ENCODE measurements at regions not wholly inside any gene's neighbourhood (a gene's known extent, or its start where the extent isn't known, plus 50 kb on each side); places are given as distances from the start of the nearest gene placed in this dataset.
A peak's percentile ranks its signal among the peaks of the same experiment; 100 is the strongest.
"Not testable (repeated sequence)": the region's sequence is repeated elsewhere in the genome, so short reads cannot be mapped to it uniquely, and the experiment has no call there.

- FAIRE-seq, result no peak
These were observed 670.1 kb upstream of the LRRN3 start for GRCh38 chr7:110420788-110421187.

GRCh38 chr7:110421490-110422241, 669.3 kb upstream of the LRRN3 start:
- peak; percentile 30 for FAIRE-seq

GRCh38 chr7:110432061-110432553, 658.8 kb upstream of the LRRN3 start:
- no peak for FAIRE-seq

- not testable (repeated sequence) for FAIRE-seq
These were observed 652.0 kb upstream of the LRRN3 start for GRCh38 chr7:110438926-110439325.

- no peak for FAIRE-seq
These were observed 648.5 kb upstream of the LRRN3 start for GRCh38 chr7:110442381-110442837.

- FAIRE-seq, result no peak
These were observed 644.3 kb upstream of the LRRN3 start for GRCh38 chr7:110446658-110447057.

GRCh38 chr7:110448918-110449317, 642.0 kb upstream of the LRRN3 start:
- no peak for FAIRE-seq

GRCh38 chr7:110454713-110455112, 636.2 kb upstream of the LRRN3 start:
- no peak for FAIRE-seq

GRCh38 chr7:110461621-110462020, 629.3 kb upstream of the LRRN3 start:
- FAIRE-seq, result no peak

GRCh38 chr7:110470420-110470819, 620.5 kb upstream of the LRRN3 start:
- FAIRE-seq, result no peak

- FAIRE-seq, result not testable (repeated sequence)
These were observed 618.5 kb upstream of the LRRN3 start for GRCh38 chr7:110472419-110472818.

- FAIRE-seq, result no peak
These were observed 610.0 kb upstream of the LRRN3 start for GRCh38 chr7:110480964-110481363.

- no peak for FAIRE-seq
These were observed 607.4 kb upstream of the LRRN3 start for GRCh38 chr7:110483553-110483952.

GRCh38 chr7:110484356-110484755, 606.6 kb upstream of the LRRN3 start:
- no peak for FAIRE-seq

- no peak for FAIRE-seq
These were observed 604.4 kb upstream of the LRRN3 start for GRCh38 chr7:110486549-110486948.

GRCh38 chr7:110502888-110503465, 588.0 kb upstream of the LRRN3 start:
- FAIRE-seq, result no peak

GRCh38 chr7:110507369-110507768, 583.6 kb upstream of the LRRN3 start:
- FAIRE-seq, result no peak

- no peak for FAIRE-seq
These were observed 583.1 kb upstream of the LRRN3 start for GRCh38 chr7:110507832-110508231.

- not testable (repeated sequence) for FAIRE-seq
These were observed 575.9 kb upstream of the LRRN3 start for GRCh38 chr7:110514975-110515551.

GRCh38 chr7:110519851-110520250, 571.1 kb upstream of the LRRN3 start:
- FAIRE-seq, result no peak

- FAIRE-seq, result no peak
These were observed 569.5 kb upstream of the LRRN3 start for GRCh38 chr7:110521357-110521911.

GRCh38 chr7:110522061-110522760, 568.7 kb upstream of the LRRN3 start:
- FAIRE-seq, result peak; percentile 79

GRCh38 chr7:110522761-110523200, 568.1 kb upstream of the LRRN3 start:
- FAIRE-seq, result no peak
